GM21723 (cell line): ENCODE measurements at regions not wholly inside any gene's neighbourhood (a gene's known extent, or its start where the extent isn't known, plus 50 kb on each side); places are given as distances from the start of the nearest gene placed in this dataset.
"Not testable (repeated sequence)": the region's sequence is repeated elsewhere in the genome, so short reads cannot be mapped to it uniquely, and the experiment has no call there.

ENCODE experiments used
- ATAC-seq: cut with Tn5 transposase; IDR thresholded peaks from one replicate; pipeline ENCODE4 v1.9.1; 2021; ENCODE audit warnings: mild to moderate bottlenecking, moderate library complexity; ENCODE audit not compliant: unreplicated experiment

- no peak for ATAC-seq
Observed at GRCh38 chr18:60020107-60020925, 120.5 kb downstream of the PMAIP1 start.

GRCh38 chr18:60019463-60019840 lies 119.7 kb downstream of the PMAIP1 start:
- no peak for ATAC-seq

GRCh38 chr18:60018618-60019462 lies 119.0 kb downstream of the PMAIP1 start:
- no peak for ATAC-seq

GRCh38 chr18:60018134-60018533 lies 118.3 kb downstream of the PMAIP1 start:
- ATAC-seq: not testable (repeated sequence)

GRCh38 chr18:60017371-60017770 lies 117.6 kb downstream of the PMAIP1 start:
- no peak for ATAC-seq

- ATAC-seq: not testable (repeated sequence)
Observed at GRCh38 chr18:60015826-60016225, 116.0 kb downstream of the PMAIP1 start.

GRCh38 chr18:60013148-60013547 lies 113.4 kb downstream of the PMAIP1 start:
- ATAC-seq: not testable (repeated sequence)

GRCh38 chr18:60010984-60011383 lies 111.2 kb downstream of the PMAIP1 start:
- ATAC-seq: no peak

- ATAC-seq: no peak
Observed at GRCh38 chr18:60010513-60010912, 110.7 kb downstream of the PMAIP1 start.

GRCh38 chr18:60007661-60008060 lies 107.9 kb downstream of the PMAIP1 start:
- ATAC-seq: no peak

GRCh38 chr18:60003610-60004185 lies 103.9 kb downstream of the PMAIP1 start:
- ATAC-seq: no peak

GRCh38 chr18:59996370-59996966 lies 96.7 kb downstream of the PMAIP1 start:
- ATAC-seq: peak; percentile 72

- peak; percentile 71 for ATAC-seq
Observed at GRCh38 chr18:59994357-59994756, 94.6 kb downstream of the PMAIP1 start.

GRCh38 chr18:59993560-59993959 lies 93.8 kb downstream of the PMAIP1 start:
- ATAC-seq: no peak

- no peak for ATAC-seq
Observed at GRCh38 chr18:59990121-59990823, 90.5 kb downstream of the PMAIP1 start.

GRCh38 chr18:59988098-59988706 lies 88.4 kb downstream of the PMAIP1 start:
- peak; percentile 72 for ATAC-seq

- no peak for ATAC-seq
Observed at GRCh38 chr18:59987102-59987501, 87.3 kb downstream of the PMAIP1 start.

GRCh38 chr18:59986139-59986538 lies 86.3 kb downstream of the PMAIP1 start:
- ATAC-seq: no peak

GRCh38 chr18:59985289-59985688 lies 85.5 kb downstream of the PMAIP1 start:
- no peak for ATAC-seq

GRCh38 chr18:59983506-59983905 lies 83.7 kb downstream of the PMAIP1 start:
- ATAC-seq: no peak
